GF-D8 (cell line): ENCODE measurements at regions not wholly inside any gene's neighbourhood (a gene's known extent, or its start where the extent isn't known, plus 50 kb on each side); places are given as distances from the start of the nearest gene placed in this dataset.

Experiments used
- DNase-seq: peaks from one replicate; lab custom pipeline; 2025; lab: John Stamatoyannopoulos, UW

DNA sequence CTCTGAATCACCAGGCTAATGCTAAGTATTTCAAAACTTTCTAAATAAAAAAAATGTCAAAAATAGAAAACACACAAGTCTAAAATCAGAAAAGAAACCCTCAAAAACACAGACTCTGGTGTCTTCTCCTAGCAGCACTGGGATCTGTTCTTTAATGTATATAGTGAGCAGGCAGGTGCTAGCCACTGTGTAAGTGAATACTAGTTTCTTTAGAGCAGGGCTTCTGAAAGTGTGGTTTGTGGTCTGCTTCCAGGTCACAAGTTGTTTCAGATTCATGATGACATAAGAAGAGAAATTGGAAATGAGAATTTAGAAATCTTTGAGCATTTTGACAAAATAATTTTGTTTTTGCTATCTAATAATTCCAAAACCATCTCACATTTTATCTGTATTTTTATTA is 763.1 kb downstream of the USP25 start:
- DNase-seq = peak; percentile 7

DNA sequence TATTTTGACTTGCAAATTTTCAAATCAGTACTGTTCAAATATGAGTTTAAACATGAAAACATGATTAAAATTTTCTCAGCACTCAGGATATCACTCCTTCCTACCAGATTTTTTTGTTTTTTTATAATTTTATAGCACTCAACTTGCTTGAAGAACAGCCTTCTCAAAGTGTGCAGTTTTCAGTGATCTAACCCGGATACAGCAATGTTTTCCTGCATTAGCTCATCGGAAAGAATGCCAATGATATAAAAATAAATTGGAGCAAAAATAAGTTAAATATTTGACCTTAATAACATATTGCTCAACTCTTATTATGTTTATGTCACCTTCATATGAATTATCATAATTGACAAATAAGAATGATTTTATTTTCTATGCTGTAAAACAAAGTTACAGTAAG is 766.8 kb downstream of the USP25 start:
- no peak for DNase-seq

DNA sequence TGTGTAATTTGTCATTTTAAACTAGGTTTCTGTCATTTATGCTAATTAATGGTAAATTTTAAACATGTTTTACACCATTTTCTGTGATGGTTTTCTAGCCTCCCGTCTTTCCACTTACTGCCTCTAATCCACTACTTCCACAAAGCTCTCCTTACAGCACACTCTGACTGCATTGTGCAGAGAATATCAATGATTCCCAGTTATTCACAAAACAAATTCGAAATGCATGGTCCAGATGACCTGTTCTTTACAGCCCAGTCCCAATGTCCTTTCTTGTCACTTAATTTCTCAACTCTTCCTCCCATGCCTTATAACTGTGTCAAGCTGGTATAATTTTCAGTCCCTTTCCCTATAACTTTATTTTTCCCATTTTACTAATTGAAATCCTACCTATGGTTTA is 770.5 kb downstream of the USP25 start:
- DNase-seq = no peak

DNA sequence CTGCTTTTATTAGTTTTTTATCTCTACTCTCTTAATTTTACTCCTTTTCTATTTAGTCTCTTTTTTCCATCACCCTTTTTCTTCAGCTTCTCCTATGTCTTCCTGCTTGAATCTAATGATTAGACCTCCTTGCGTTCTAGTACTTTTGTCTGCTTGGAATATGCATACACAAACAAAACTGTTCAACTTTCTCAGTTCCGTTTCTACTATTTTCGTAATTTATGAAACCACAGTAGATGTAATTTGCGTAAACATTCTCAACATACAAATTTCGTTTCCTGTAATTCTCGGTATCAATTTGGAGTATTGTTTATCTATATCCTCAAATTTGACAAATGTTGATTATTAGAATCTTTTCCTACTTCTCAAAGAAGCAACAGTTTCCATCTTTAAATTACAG is 772.5 kb downstream of the USP25 start:
- DNase-seq = no peak

DNA sequence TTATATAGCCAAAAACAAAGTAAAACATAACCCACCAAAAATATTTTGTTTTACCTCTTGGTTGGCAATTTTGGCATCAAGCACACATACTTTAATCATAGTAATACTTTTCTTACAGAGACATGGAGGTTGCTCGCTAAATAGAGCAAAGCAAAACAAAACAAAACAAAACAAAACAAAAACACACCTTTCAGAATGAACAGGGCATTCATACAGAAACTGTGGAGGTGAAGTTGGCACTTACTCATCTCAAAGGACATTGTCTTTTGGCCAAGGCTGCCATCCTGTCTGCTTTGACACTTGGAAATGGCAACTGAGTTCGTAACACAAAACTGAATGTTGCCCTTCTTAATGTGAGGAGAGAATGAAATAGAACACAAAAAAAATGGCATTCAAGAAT is 773.1 kb downstream of the USP25 start:
- DNase-seq = no peak

DNA sequence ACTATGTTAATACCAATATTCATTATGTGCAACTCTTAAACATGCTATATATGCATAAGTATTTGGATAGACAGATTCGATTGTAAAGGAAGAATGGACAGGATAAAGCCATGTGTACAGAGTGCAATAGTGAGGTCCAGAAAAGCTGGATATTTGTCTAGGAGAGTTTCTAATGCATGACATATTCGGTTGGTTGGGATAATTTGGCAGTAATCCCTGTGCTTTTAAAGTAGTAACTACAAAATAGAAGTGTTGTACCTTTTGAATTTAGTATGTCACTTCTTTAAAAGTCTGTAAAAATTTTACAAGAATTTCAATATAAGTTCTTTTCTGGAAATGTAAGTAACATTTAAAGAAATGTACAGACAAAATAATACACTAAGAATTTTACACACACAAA is 774.5 kb downstream of the USP25 start:
- no peak for DNase-seq

DNA sequence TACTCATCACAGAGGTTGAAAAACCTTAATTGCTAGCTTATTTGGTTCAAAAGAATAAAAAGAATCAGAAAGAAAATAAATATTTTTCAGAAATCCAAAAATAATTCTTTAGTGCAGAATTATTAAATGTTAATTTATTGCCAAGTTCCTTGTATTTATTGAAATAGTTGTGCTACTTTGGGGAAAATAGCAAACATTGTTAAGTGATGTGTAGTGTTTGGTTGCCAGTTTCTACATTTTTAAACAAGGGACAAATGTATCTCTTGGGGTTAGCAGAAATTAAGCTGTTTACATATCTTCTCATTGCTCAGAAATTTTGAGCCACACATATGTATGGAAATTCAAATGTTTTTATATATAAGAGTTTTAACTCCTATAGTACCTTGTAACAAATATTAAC is 775.0 kb downstream of the USP25 start:
- no peak for DNase-seq

DNA sequence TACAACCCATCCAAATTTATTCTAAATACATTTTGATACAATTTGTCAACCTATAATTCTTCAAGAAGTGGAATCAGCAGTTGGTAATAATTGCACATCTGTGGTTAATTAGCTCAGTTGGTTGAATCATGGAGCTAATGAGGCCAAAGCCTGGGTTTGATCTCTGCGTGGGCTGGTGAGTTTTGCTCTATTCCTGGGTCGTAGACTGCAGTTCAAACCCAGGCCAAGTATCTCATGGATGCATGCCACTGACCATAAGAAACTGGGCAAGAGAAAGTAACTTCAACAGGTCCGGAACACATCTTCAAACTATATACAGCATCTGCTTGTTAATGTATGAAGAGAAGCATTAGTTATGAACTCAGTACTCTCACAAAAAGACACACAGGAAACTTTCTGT is 779.7 kb downstream of the USP25 start:
- no peak for DNase-seq

DNA sequence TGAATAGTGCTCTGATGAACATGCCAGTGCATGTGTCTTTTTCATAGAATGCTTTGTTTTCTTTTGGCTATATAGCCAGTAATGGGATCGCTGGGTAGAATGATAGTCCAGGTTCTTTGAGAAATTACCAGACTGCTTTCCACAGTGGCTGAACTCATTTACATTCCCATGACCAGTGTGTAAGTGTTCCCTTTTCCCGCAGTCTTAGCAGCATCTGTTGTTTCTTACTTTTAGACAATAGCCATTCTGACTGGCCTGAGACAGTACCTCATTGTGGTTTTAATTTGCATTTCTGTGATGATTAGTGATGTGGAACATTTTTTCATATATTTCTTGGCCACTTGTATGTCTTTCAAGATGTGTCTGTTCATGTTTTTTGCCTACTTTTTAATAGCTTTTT is 784.5 kb downstream of the USP25 start:
- no peak for DNase-seq

DNA sequence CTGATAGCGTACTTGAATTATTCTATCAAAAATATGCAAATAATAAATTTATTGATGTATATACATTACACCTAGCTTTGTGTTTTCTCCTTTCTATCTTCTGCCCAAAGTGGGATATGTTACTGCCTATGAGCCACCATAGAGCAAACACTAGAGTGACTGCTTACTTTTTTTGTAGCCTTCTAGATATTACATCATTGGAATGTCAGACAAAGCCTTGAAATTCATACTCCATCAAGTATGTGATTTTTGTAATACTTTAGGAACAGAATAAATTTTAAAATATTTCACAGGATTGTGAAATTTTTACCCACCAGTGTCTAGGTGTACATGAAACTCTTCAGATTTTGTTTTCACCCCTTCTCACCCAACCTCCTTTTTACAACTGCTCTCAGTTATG is 787.6 kb downstream of the USP25 start:
- DNase-seq = no peak

DNA sequence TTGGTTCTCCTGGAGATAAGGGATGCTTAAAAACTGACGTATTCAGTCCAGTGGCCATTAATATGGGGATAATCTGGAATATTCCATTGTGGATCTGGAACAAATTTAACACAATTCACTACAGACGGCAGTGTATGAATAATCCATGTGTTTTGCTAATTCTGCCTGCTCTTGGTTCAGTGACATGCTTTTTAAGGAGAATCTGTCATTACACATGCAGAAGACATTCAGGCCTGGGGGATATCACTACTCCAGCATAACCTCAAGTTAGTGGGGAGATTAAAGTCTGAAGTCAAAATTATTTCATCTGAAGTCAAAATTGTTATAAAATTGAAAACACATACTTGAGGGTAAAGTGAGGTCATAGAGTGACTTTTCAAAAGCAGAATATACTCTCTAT is 789.3 kb downstream of the USP25 start:
- DNase-seq = no peak

DNA sequence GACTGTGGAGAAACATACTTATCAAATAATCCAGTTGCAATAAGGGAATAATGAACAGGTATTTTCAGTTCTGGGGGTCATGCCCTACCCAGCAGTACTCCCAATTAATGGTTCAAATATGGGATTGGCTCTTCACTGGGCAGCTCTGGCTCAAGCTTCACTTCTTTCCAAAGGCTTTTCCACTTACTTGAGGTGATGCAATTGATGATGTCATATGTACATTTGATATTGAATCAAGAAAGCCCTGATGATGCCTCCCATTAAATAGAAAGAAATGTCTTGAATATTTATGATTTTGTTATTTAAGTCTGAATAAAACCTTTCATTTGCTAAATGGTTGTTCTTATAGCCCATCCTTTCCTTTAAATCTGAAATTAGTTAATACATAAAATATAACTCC is 789.9 kb downstream of the USP25 start:
- DNase-seq = no peak

DNA sequence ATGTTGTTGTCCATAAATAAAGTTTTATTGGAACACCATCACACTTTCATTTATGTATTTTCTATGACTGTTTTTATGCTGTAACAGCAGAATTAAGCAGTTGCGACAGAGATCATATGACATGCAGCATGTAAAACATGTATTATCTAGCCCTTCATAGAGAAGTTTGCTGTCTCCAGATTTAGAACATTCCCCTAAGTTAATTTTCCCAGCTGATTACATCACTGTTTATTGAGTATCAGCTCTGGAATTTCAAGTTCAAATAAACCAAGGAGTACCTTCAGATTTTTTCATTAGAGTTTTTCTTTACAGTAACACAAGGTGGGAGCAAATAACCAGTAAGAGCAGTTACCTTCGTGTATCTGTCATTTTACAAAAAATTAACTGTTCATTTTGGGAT is 792.8 kb downstream of the USP25 start:
- DNase-seq = no peak

DNA sequence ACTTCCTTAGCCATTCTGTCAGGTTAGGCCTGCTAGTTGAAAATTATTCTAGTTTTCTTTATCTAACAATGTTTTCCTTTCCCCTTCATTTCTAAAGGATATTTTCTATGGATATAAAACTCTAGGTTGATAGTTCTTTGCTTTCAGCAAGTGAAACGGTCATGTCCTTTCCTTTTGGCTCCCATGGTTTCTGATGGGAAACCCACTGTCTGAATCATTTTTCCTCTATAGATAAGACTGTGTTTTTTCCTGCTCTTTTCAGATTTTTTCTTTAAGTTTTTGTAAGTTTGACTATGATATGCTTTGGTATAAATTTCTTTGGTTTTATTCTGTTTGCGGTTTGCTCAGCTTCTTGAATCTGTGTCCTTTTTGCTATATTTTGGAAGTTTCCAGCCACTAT is 800.9 kb downstream of the USP25 start:
- no peak for DNase-seq

DNA sequence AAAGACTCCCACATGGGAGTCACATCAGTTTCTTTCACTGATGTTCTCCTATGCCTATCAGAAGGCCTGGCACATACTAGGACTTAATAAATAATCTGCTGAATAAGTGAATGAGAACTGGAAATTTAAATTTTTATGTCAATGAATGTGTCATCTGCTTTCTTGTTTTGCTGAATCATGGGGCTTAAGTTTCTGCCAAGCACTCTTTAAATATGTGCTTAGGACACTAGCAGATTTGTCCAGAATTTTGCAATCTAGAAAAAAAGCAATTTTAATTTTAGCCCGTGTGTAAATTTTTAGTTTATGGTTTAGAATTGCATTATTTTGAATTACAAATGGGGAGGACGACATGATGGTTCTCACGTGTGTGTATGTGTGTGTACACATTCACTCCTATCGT is 803.1 kb downstream of the USP25 start:
- DNase-seq = no peak

DNA sequence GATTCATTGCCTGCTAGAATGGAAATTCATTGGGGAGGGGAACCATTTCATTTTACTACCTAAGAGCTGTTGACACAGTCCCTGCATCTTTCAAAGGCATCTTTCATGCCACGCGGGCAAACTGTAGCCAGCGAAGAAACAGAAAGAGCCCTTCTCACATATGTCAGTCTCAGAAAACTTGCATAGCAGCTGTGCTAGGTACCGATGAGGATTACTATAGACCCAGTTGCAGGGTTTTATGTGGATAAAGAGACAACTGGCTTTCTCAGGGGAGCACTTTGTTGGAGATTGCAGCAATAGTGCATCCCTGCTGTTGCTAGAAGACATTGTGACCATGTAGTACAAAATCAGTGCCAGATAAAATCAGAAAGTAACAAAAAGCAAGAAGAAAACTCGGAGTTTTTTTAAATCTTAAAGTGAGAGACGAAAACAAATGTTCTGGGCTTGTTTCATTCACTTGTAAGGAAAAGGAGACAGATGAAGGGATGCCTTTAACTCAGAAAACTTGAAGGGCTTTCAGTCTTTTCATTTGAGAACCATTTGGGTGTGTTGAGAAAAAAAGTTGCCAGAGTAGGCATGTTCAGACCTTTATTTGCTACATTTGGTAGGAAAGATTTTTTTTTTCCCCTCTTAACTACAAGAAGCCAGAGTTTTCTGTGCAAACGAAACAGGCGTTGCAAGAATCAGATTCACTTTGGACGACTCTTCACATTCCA is 804.1 kb downstream of the USP25 start:
- DNase-seq = no peak

DNA sequence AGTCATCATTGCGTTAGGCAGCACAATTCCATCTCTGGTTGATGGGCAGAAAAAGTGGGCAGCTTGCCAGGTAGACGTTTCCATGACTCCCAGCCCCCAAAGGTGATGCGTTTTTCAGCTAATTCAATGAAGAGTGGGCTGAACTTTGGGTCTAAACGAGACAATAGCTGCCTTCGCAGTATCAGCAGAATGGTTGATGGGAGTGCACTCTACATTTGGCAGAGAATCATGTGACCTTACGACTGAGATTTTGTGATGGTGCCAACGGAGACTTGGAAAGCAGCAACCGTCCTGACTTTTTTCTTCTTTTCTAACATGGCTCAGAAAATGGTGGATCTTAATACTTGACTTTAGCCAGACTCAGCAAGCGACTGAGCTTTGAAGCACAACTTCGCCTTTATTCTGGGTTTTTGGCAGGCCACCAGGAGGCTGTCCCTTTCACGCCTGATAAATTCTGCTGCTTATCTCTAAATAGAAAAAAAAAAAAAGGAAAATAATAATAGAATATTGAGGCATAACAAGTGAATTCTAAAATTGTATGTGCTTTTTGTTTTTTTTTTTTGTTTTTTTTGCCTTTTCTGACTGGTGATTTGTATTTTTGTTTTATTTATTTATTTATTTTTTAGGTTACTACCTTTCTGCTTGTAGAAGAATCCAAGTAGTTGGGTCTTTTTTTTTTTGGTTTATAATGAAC is 804.8 kb downstream of the USP25 start:
- DNase-seq = no peak

DNA sequence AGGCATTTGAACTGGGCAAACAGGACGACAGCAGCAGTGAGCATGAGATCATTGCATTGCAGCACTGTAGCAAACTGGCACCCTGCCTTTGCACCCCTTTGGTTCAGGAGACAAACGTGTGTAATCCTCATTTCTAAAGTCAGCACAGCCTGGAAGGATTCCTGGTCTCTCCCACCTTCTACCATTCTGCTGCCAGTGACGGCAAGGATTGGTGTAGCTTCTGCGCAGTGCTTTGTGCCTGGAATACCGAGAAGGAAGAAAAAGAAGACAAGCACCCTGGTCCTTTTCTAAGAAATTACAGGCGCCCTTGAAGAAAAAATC is 805.3 kb downstream of the USP25 start:
- DNase-seq = no peak

DNA sequence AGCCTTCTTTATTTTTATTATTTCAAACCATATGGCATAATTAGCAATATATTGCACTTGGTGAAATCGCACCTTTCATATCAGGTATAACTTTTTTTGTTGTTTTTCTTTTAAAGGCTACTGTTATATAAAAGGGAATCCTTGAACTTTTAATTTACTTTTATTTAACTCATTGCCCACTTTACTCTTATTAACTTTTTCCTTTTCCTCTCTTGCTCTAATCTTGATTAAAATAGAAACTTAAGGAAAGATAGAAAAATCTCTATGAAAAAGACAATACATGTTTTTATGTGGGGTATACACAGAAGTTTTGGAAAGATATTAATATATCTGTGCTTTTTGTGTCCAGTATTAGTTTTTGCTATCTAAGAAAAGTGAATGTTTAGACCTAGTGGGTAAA is 805.8 kb downstream of the USP25 start:
- no peak for DNase-seq

DNA sequence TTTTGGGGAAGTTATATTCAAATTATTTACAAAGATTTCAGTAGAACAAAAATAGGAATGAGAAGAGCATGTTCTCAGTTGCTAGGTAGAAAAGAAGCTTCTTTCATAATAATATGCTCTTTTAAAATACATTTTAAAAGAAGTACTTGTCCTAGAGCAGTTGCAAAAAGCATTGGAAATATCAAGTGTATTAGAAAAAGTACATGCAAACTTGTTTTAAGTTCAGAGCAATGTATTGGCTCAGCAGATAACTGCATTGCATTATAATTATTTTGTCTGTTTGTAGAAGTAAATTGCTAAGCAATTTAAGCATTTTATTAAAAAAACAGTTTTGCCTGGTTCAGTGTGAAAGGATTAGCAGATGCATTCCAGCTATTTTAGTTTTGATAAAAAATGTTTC is 806.4 kb downstream of the USP25 start:
- no peak for DNase-seq

DNA sequence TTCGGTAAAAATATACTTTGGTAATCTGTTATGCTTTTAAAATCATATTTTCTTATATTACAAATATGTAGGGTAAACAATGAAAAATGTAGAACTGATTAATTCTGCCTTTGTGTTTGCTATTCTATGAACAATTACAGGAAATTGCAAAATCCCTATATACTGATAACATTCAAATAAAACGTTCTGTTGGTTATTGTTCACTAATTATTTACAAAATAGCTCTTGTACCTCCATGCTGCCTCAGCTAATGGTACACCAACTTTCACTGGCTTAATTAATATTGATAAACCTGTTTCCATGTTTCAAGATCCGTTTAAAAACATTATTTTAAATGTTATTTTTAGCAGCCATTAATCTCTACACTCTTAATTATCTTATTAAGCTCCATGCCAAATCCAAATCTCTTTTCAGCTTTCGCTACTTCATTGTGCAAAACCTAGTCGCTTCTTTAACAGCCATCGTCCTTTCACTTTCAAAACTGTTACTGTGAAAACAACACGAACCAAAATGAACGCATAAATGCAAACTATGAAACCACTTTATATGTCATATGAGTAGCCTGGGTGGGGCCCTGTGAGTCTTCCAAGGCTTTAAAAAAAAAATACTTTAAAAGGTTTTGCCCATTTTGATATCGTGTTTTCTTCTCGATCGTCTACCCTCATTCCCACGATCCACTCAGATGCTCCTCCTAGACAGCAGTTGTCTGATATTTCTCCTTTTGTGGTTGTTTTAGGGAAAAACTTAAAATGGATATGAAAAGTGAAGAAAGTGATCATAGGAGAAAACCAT is 807.1 kb downstream of the USP25 start:
- DNase-seq = no peak

DNA sequence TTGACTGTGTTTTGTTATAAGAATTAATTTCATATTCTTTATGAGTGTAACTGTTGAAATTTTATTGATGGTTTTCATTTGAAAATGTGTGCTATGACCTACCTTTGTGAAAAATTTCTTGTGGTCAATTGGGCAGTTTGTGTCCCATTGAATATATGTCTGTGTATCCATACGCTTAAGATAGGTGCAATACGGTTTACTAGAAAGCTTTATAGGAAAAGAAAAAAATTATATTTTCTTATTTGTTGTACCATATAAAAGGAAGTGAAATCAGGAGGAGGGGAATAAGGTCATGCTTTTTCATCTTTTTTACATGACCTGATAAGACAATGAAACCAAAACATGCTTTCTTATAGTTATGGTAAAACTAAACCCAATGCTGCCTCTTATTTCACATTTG is 807.7 kb downstream of the USP25 start:
- no peak for DNase-seq

DNA sequence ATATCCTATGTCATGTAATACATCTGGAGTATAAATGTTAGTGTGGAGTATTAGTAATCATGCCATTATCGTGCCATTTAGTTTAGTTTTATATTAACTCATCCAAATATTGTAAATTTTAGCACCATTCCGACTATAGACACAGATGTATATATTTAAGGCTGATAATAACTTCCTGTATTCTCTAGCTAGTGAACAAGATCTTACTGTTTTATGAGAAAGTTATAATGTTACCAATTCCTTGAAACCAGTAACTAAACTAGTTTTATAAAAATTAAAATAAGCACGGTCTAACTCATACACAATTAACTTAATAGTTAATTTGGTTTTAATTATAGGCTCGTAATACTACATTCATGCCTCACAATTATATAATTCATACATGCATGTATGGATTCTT is 808.6 kb downstream of the USP25 start:
- DNase-seq = no peak
